ENCODE measurements at regions not wholly inside any gene's neighbourhood (a gene's known extent, or its start where the extent isn't known, plus 50 kb on each side); places are given as distances from the start of the nearest gene placed in this dataset.

DNA sequence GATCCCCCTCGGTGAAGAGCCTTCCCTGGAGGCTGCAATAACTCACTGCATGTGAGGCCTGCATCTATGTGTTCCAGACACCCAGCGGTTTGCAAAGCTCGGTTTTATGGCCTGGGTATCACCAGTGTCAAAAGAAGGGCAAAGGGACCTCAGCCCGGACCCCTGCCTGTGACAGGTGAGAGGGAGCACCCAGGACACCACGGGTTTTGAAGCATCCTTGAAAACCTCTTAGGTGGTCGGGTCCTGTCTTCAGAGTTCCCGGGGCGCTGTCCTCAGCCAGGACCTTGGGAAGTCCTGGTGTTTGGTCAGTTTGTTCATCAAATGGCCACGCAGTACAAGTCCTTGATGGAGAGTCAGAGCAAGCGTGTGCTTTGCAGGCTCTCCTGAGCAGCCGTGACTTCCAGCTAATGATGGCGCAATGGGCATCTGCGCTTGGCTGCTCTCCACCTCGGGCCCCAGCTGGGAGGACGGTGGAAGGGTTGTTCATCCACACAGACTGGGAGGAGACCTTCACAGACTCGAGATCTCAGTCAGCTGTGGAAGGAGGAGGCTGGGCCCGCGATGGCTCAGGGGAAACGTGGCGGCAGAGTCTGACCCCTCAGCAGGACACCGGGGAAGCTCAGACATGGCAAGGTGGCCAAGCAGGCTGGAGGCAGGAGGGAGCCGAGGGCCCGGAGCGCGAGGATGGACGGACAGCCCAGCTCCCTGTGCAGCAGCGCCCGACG lies 113.1 kb upstream of the GPC1 start:
- H3K27me3 Mint-ChIP-seq (ENCODE audit: low read depth): peaks cover 15% of the 10 kb centered on the region
- no peak overlapping the region for H3K4me3 Mint-ChIP-seq
- no peaks in the 10 kb centered on the region for H3K4me1 Mint-ChIP-seq (ENCODE audit: low read depth)
- no peak for DNase-seq
- H3K9me3 Mint-ChIP-seq: no peaks in the 10 kb centered on the region
- no peaks in the 10 kb centered on the region for H3K36me3 Mint-ChIP-seq (ENCODE audit: insufficient read depth)
- ATAC-seq: no peak

DNA sequence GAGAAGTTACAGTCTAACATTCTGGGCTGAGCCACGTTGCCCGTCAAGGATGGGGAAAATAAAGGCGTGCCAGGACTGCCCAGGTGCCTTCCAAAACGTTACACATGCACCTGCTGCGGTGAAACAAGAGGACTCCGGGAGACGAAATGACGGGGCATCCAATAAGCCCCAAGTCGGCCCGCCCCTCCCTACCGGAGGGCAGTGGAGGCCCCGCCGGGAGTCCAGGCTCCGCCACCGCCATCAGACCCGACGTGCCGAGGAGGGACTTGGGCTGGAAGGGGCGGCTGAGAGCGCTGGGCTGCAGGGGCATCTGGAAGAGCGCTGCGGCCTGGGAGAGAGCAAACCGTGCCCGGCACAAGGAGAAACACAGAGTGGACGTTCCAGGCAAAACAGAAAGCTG lies 112.5 kb upstream of the GPC1 start:
- Mint-ChIP-seq H3K4me3 (no peak overlapping the region), H3K9me3 (no peaks in the 10 kb centered on the region), H3K4me1 (ENCODE audit: low read depth) (no peaks in the 10 kb centered on the region), H3K27me3 (ENCODE audit: low read depth) (peaks cover 12% of the 10 kb centered on the region), H3K36me3 (ENCODE audit: insufficient read depth) (no peaks in the 10 kb centered on the region)
- DNase-seq (no peak), ATAC-seq (no peak)

DNA sequence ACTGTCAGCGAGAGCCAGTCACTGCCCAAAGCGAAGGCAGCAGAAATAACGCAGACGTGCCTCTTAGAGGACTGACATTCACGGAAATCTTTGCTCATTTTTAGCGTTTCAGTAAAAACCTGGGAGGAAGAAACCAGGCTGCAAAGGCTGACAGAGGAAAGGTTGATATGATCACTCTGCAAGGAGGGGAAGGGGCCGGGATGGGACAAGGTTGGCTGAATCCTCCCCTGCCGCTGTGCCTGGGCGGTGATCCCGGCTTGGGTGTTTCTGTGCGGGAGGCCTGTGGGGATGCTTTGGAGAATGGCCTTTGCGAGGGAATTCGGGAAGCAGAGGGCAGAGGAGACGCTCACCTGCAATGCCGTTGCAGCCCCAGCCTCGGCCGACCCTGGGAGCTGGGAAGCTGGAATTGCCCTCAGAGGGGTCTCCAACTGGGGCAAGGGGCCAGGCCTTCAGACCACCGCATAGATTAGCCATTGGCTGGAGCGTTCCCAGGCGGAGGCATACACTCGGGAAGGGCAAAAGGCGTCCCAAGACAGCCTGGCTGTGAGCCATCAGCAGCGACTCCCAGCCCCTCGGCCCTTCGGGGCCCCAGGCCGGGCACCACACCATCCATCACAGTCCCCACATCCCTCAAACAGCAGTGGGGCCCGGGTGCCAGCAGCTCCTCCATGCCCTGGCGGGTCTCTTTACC lies 111.7 kb upstream of the GPC1 start:
- no peaks in the 10 kb centered on the region for H3K36me3 Mint-ChIP-seq (ENCODE audit: insufficient read depth)
- peaks cover 13% of the 10 kb centered on the region for H3K27me3 Mint-ChIP-seq (ENCODE audit: low read depth)
- no peak for ATAC-seq

DNA sequence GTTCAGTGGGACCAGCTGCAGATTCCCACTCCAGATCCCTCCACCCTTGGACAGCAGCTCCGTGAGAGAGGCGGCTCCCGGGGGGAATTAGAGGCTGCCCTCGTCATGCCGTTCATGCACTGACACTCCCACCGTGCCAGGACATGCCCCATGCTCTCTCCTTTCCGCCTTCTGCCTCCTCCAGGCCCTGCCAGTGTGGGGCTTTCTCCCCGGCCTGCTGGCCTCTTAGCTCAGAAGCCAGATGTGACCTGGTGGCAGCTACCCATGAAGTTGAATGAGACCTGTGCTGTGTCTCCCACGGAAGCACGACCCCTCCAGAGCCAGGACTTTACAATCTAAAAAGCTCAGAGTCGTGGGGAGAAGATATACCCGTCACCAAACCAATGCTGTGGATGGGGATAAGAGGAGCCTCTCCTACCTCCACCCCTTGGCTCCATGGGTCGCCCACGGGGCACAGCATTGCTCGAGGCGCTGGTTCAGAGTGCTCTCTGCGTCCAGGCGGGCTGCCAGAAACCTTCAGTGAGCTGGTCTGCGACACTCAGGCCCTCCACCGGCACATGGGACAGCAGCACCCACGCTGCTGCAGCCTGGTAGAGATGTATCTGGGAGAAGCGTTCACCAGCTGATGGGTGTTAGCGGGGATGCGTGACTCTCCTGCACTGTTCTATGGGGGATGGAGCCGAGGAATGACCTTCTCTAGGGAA lies 111.0 kb upstream of the GPC1 start:
- no peaks in the 10 kb centered on the region for H3K9me3 Mint-ChIP-seq
- H3K36me3 Mint-ChIP-seq (ENCODE audit: insufficient read depth): no peaks in the 10 kb centered on the region
- DNase-seq (no peak), ATAC-seq (no peak)
- peaks cover 17% of the 10 kb centered on the region for H3K27me3 Mint-ChIP-seq (ENCODE audit: low read depth)
- H3K4me1 Mint-ChIP-seq (ENCODE audit: low read depth): no peaks in the 10 kb centered on the region
- no peak overlapping the region for H3K4me3 Mint-ChIP-seq

More for the DNA sequence above, 111.7 kb upstream of the GPC1 start:
- Mint-ChIP-seq H3K9me3 (no peaks in the 10 kb centered on the region), H3K4me1 (ENCODE audit: low read depth) (no peaks in the 10 kb centered on the region), H3K4me3 (no peak overlapping the region)
- DNase-seq: no peak

GRCh38 chr2:240325016-240326007 lies 110.2 kb upstream of the GPC1 start:
- no peak overlapping the region for H3K4me3 Mint-ChIP-seq
- ATAC-seq: no peak

DNA sequence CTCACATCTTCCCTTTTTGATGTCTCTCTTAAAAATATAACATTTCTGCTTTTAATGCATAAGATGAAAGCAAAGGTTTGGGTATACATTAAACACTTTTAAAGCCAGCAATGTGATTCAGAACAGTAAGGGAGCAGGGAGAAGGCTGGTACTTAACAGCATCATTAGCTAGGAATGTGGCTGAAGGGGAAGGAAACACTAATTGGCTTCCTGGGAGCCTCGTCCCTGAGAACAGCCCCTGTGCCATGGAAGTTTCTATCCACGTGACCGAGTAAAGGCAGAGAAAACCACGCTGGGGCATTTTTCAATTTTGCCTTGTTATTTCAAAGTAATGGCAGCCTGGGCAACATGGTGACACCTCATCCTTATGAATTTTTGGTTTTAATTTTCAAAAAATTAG lies 109.2 kb upstream of the GPC1 start:
- no peaks in the 10 kb centered on the region for H3K4me1 Mint-ChIP-seq (ENCODE audit: low read depth)
- DNase-seq (no peak), ATAC-seq (no peak)
- no peaks in the 10 kb centered on the region for H3K36me3 Mint-ChIP-seq (ENCODE audit: insufficient read depth)
- peaks cover 5% of the 10 kb centered on the region for H3K9me3 Mint-ChIP-seq
- no peak overlapping the region for H3K4me3 Mint-ChIP-seq
- H3K27me3 Mint-ChIP-seq (ENCODE audit: low read depth): peaks cover 13% of the 10 kb centered on the region

More at GRCh38 chr2:240325016-240326007, 110.2 kb upstream of the GPC1 start:
- DNase-seq: no peak
- H3K27me3 Mint-ChIP-seq (ENCODE audit: low read depth): peaks cover 17% of the 10 kb centered on the region
- H3K9me3 Mint-ChIP-seq: no peaks in the 10 kb centered on the region
- no peaks in the 10 kb centered on the region for H3K36me3 Mint-ChIP-seq (ENCODE audit: insufficient read depth)
- H3K4me1 Mint-ChIP-seq (ENCODE audit: low read depth): no peaks in the 10 kb centered on the region

DNA sequence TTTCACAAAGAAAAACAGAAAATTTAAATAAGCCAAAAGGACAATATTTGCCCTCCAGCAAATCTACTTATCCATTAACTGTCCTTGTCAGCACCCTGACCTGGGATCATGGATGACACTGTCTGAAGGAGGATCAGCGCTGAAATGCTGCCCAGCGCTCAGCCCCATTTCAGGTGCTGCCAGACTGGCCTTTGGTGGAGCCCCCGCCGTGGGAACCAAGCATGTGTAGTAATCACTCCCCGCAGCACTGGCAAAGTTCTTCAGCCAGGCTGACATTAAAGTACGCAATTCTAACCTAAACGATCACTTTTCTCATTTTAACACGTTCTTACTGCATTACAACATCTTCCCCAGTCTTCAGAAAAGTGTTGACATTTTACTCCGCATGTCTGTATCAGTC lies 108.6 kb upstream of the GPC1 start:
- Mint-ChIP-seq H3K27me3 (ENCODE audit: low read depth) (peaks cover 13% of the 10 kb centered on the region), H3K9me3 (peaks cover 10% of the 10 kb centered on the region), H3K4me3 (no peak overlapping the region), H3K36me3 (ENCODE audit: insufficient read depth) (no peaks in the 10 kb centered on the region), H3K4me1 (ENCODE audit: low read depth) (no peaks in the 10 kb centered on the region)
- ATAC-seq (no peak), DNase-seq (no peak)

DNA sequence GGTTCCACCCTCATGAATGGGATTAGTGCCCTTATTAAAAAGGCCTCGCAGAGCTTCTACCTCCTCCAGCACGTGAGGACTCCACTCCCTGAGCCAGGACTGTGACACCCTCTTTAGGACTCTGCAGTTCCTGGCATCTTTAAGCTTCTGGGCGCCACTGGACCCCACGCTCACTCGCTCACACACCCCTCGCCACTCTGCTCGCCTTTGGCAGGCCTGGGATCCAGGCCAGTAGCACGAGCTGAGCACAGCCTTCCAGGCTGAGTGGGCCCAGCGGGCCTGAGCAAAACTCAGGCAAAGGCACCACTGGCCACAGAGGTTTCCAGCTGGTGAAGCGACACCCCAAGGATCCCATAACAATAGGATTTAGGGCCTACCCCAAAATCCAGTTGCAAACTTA lies 107.9 kb upstream of the GPC1 start:
- no peak for DNase-seq

GRCh38 chr2:240328526-240328925 lies 106.9 kb upstream of the GPC1 start:
- no peaks in the 10 kb centered on the region for H3K4me1 Mint-ChIP-seq (ENCODE audit: low read depth)
- peaks cover 17% of the 10 kb centered on the region for H3K27me3 Mint-ChIP-seq (ENCODE audit: low read depth)
- no peak for DNase-seq
- H3K4me3 Mint-ChIP-seq: no peak overlapping the region
- H3K9me3 Mint-ChIP-seq: peaks cover 17% of the 10 kb centered on the region
- ATAC-seq: no peak
- no peaks in the 10 kb centered on the region for H3K36me3 Mint-ChIP-seq (ENCODE audit: insufficient read depth)

More for the DNA sequence above, 107.9 kb upstream of the GPC1 start:
- peaks cover 17% of the 10 kb centered on the region for H3K9me3 Mint-ChIP-seq
- no peaks in the 10 kb centered on the region for H3K36me3 Mint-ChIP-seq (ENCODE audit: insufficient read depth)
- H3K4me1 Mint-ChIP-seq (ENCODE audit: low read depth): no peaks in the 10 kb centered on the region
- no peak for ATAC-seq
- no peak overlapping the region for H3K4me3 Mint-ChIP-seq
- H3K27me3 Mint-ChIP-seq (ENCODE audit: low read depth): peaks cover 14% of the 10 kb centered on the region

DNA sequence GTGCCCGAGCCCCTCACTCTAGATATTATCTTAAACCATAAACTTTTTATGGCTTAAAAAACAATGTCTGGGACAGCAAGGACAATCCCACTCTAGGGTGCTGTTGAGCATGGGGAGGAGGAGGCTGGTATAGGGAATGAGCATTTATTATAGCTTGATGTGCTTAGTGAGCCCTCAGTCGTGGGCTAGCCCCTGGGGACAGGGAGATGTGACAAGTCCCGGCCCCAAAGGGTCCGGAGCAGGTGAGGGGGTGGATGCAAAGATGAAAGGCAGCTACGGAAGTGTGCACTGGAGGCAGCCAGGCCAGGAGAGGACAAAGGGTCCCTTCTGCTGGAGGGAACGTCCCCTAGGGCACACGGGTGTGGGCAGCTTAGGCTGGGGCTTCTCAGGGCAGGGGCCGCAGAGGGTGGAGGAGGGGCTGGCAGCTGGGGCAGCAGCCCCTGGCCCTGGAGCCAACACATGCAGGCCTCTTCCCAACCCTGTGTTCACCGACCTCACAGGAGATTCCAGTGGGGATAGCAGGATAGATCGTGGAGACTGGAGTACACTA lies 106.3 kb upstream of the GPC1 start:
- peaks cover 18% of the 10 kb centered on the region for H3K27me3 Mint-ChIP-seq (ENCODE audit: low read depth)
- H3K4me3 Mint-ChIP-seq: no peak overlapping the region
- ATAC-seq: no peak
- peaks cover 17% of the 10 kb centered on the region for H3K9me3 Mint-ChIP-seq
- H3K4me1 Mint-ChIP-seq (ENCODE audit: low read depth): no peaks in the 10 kb centered on the region
- H3K36me3 Mint-ChIP-seq (ENCODE audit: insufficient read depth): no peaks in the 10 kb centered on the region
- no peak for DNase-seq

DNA sequence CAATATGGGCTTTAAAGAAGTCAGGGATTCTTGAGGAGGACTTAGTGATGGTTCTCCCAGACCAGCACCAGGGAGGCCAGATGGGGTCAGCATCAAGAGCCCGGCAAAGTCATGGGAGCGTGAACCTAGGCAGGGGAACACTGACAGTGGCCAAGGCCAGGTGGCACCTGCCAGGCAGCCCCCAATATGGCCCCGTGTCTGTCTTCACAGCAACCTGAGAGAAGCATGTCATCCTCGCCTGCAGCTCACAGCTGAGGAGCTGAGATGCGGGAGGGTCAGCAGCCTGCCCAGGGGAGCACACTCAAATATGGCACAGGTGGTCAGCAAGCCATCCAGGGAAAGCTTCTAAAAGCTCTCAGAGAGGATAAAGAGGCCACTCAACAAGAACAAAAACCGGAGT lies 105.7 kb upstream of the GPC1 start:
- H3K27me3 Mint-ChIP-seq (ENCODE audit: low read depth): peaks cover 23% of the 10 kb centered on the region
- H3K36me3 Mint-ChIP-seq (ENCODE audit: insufficient read depth): no peaks in the 10 kb centered on the region
- DNase-seq (no peak), ATAC-seq (no peak)
- peaks cover 17% of the 10 kb centered on the region for H3K9me3 Mint-ChIP-seq
- no peaks in the 10 kb centered on the region for H3K4me1 Mint-ChIP-seq (ENCODE audit: low read depth)
- H3K4me3 Mint-ChIP-seq: no peak overlapping the region

GRCh38 chr2:240333985-240334384 lies 101.5 kb upstream of the GPC1 start:
- H3K36me3 Mint-ChIP-seq (ENCODE audit: insufficient read depth): no peaks in the 10 kb centered on the region
- no peaks in the 10 kb centered on the region for H3K4me1 Mint-ChIP-seq (ENCODE audit: low read depth)
- DNase-seq (no peak), ATAC-seq (no peak)
- H3K4me3 Mint-ChIP-seq: no peak overlapping the region
- H3K9me3 Mint-ChIP-seq: peaks cover 17% of the 10 kb centered on the region
- H3K27me3 Mint-ChIP-seq (ENCODE audit: low read depth): peaks cover 38% of the 10 kb centered on the region

- Mint-ChIP-seq H3K27me3 (ENCODE audit: low read depth) (peaks cover 39% of the 10 kb centered on the region), H3K9me3 (peaks cover 17% of the 10 kb centered on the region), H3K4me1 (ENCODE audit: low read depth) (no peaks in the 10 kb centered on the region), H3K36me3 (ENCODE audit: insufficient read depth) (no peaks in the 10 kb centered on the region), H3K4me3 (no peak overlapping the region)
- no peak for DNase-seq
- no peak for ATAC-seq
These were observed 100.4 kb upstream of the GPC1 start for GRCh38 chr2:240335061-240335460.
